NOMO-1 (cell line): ENCODE measurements at regions not wholly inside any gene's neighbourhood (a gene's known extent, or its start where the extent isn't known, plus 50 kb on each side); places are given as distances from the start of the nearest gene placed in this dataset.
"Not testable (repeated sequence)": the region's sequence is repeated elsewhere in the genome, so short reads cannot be mapped to it uniquely, and the experiment has no call there.

Source experiments
- DNase-seq, 2 experiments: peaks; one replicate each; lab custom pipeline; 2025; ENCODE audit not compliant: unreplicated experiment in 2 of 2; lab: John Stamatoyannopoulos, UW

- DNase-seq: no peak
Measured at GRCh38 chr21:19031953-19032352, 628.4 kb upstream of the TMPRSS15 start.

DNA sequence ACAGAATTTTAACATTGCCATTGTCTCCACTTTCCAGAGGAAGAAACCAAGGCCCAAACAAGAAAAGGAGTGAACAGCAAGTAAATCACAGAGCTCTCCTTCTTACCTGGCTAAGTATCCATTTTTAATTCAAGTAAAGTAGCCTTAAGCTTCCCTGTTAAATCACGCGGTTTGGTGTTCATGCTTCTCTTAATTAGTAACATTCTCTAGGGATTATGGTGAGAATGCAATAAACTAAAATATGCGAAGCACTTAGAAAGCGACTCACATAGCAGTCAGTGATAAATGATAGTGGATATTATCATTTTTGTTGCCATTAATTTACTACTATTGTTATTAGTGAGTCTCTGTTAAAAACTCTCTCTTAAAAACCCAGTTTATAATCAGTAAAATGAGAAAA is 630.5 kb upstream of the TMPRSS15 start:
- DNase-seq: no peak

- DNase-seq: no peak
Measured at GRCh38 chr21:19034560-19034959, 631.0 kb upstream of the TMPRSS15 start.

DNA sequence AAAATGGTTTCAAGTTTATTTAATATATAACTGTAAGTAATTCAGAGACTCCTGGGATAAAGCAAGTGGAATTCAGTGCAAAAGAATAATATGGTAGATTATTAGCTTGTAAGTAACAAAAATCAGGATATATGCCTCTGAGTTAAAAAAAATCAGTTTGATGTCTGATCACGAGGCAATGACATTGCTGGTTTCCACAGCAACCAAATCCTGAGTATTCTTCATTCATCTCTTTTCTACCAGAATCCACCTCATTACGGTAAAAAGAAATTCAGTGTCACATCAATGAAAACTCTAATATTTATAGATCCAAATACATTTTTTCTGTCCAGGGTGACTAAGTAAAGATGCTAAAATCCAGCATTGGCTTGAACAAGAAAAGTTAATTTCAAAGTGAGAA is 642.3 kb upstream of the TMPRSS15 start:
- no peak for DNase-seq

- DNase-seq: no peak
Measured at GRCh38 chr21:19048098-19048672, 644.6 kb upstream of the TMPRSS15 start.

- no peak for DNase-seq
Measured at GRCh38 chr21:19049567-19049966, 646.0 kb upstream of the TMPRSS15 start.

GRCh38 chr21:19065164-19065563 is 661.6 kb upstream of the TMPRSS15 start:
- DNase-seq: no peak

DNA sequence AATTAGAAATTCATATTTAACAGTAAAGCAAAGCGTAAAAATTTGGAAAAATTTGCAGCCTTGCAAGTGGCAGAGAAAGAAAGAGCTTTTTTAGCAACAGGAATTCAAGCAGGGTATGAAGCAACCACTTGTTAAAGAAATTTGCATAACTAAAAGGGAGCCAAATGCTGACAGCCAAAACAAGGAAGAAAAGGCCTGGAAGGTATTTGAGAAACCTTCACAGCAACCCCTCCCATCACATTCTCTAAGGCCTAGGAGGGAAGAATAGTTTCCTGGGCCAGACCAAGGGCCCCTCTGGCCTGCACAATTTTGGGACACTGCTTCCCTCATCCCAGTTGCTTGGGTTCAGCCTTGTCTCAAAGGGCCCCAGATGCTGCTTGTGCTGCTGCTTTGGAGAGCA is 672.4 kb upstream of the TMPRSS15 start:
- DNase-seq: no peak

DNA sequence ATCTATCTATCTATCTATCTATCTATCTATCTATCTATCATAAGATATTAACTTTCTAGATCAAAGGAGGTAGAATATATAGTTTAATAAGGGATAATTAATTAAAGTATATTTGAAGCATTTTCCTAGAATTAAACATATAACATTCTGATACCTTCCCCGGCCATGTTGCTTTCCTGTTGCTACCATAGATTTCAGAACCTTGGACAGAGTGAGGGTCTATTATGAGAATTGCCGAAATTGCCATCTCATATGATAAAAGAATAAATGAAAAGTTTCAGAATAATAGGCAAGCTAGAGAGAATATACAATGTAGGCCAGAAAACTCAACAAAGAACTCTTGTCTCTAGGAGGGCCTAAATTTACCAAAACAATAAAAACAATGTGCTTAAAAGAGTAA is 706.1 kb upstream of the TMPRSS15 start:
- no peak for DNase-seq

DNA sequence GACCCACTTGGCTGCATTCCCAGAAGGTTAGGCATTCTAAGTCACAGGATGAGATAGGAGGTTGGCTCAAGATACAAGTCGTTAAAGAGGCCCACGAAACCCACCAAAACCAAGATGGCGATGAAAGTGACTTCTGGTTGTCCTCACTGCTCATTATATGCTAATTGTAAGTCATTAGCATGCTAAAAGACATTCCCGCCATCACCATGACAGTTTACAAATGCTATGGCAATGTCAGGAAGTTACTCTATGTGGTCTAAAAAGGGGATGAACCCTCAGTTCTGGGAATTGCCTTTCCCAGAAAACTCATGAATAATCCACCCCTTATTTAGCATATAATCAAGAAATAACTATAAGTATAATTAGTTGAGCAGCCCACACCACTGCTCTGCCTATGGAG is 715.7 kb upstream of the TMPRSS15 start:
- DNase-seq: not testable (repeated sequence)

GRCh38 chr21:19120591-19120990 is 717.0 kb upstream of the TMPRSS15 start:
- no peak for DNase-seq

- no peak for DNase-seq
Measured at GRCh38 chr21:19122356-19122755, 718.8 kb upstream of the TMPRSS15 start.

DNA sequence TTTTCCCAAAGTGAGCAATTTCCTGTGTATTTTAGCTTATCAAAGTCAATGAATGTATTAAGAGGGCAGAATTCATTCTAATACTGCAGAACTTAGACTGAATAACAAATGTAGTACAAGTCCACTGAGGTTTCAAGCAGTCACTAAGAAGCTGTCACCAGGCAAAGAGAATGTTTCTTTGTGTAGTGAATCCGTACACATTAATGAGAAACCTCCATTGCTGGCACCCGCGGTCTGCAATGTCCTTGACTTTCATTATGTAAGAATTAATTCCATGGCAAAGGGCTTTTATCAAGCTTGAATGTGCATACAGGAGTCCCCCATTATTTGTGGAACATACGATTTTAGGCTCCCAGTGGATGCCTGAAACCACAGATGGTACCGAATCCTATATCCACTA is 719.5 kb upstream of the TMPRSS15 start:
- DNase-seq: no peak

DNA sequence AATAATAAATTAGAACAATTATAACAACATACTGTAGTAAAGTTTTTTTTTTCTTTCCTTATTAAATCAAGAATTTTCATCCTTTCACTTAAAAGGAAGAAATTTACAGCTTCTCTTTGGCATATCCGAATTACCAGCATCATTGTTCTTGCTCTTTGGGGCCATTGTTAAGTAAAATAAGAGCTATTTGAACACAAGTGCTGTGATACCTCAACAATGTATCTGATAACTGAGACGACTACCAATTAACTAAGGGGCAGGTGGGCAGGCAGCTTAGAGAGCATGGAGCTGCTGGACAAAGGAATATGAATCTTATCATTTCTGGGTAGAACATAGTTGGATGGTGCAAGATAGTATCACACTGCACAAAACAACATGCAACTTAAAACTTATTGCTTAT is 719.9 kb upstream of the TMPRSS15 start:
- DNase-seq: no peak

DNA sequence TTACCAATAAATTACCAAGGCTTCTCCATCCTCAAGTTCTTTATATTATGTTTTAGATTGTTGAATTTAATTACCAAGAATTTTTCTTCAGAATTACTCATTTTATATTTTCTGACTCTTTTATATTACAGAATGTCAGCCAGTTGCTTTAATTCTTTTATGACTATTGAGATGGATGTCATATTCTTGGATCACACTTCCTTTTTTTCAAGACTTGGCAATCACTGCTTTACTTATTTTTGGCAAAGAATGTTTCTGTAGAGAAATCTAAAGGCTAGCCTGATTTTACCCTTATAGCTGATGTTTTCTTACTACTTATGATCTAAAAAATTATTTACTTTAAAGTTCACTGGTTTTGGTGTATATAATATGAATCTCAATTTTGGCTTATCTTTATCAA is 721.1 kb upstream of the TMPRSS15 start:
- DNase-seq: no peak

- DNase-seq: no peak
Measured at GRCh38 chr21:19130379-19131028, 726.9 kb upstream of the TMPRSS15 start.

GRCh38 chr21:19141511-19141910 is 737.9 kb upstream of the TMPRSS15 start:
- no peak for DNase-seq

DNA sequence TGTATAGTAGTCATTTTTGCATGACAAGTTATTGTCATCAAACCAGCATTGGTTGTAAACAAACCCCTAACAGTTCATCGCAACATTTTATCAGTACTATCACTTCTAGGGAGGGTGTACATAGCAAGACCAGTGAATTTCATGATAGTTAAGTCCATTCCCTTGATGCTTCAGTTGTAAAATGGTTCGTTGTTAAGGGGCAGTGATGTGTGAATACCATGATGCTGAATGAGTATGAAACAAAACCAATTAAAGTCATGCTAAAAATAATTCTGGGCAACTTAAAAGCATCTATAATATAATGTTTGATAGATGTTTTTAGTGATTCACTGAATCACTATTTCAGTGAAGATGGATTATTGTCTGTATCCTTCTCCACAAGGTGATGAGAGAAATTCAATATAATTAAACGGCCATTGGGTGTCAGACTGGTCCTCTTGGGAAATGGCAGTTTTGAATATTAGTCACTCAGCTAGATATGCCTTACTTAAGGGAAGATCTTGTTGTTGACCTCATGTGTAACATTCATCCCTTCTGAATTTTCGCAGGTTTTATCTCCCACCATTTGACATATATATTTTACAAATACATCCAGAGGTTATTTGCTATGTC is 742.2 kb upstream of the TMPRSS15 start:
- no peak for DNase-seq

DNA sequence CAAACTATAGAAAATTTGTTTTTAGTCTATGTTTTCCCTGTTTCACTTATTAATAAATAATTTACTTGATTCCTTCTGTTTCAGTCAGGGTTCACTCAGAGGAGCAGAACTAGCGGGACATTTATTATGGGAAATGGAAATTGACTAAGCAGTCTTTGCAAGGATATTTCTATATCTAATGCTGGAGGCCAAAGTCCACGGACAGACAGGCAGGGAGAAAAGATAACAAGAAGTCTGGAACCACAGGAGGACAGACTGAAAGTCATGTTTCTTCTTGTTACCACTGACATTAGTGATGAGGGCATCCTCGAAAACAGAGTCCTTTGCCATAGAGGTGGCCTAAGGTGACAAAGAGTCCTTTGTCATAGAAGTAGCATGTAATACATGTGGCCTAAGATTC is 744.5 kb upstream of the TMPRSS15 start:
- no peak for DNase-seq

- DNase-seq: no peak
Measured at GRCh38 chr21:19171585-19171984, 768.0 kb upstream of the TMPRSS15 start.

- no peak for DNase-seq
Measured at GRCh38 chr21:19181604-19182140, 778.1 kb upstream of the TMPRSS15 start.

DNA sequence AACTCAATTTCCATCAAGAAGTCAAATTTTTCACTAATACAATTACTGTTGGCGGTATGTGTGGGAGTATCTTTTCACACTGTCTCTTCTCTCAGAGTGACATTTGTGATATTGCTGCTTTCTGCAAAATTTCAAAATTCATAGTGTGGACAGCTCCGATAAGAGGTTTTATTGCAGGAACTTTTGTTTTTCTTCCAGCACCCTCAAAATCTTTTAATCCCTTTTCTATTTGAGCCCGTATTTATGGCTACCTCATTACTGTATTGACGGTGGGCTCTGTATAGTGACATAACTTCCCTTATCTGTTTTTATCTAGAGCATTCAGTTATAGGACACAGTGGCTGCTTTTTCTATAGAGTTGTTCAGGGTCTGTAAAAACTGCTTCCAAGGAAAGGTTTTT is 794.4 kb upstream of the TMPRSS15 start:
- DNase-seq: no peak
